Ramos (cell line): ENCODE measurements at regions not wholly inside any gene's neighbourhood (a gene's known extent, or its start where the extent isn't known, plus 50 kb on each side); places are given as distances from the start of the nearest gene placed in this dataset.

Source experiments
- in situ Hi-C: fragments of 300-500 bp; cut with MboI; formaldehyde crosslinking; loops from one replicate; pipeline ENCODE4 v1.14.3; 2022; ENCODE audit warnings: low sequenced_read_pairs; ENCODE audit not compliant: unreplicated experiment

- in situ Hi-C loops: loop anchor here (25.0 kb wide), 1 partner anchor 729 kb away; no protein-coding TSS in a partner anchor
Measured at GRCh38 chr2:144683107-144683753, 163.3 kb upstream of the ZEB2 start.

- in situ Hi-C loops: loop anchor here (25.0 kb wide), 1 partner anchor 730 kb away; no protein-coding TSS in a partner anchor
Measured at GRCh38 chr2:144682248-144682647, 162.3 kb upstream of the ZEB2 start.

- in situ Hi-C loops: loop anchor here (25.0 kb wide), 1 partner anchor 731 kb away; no protein-coding TSS in a partner anchor
Measured at GRCh38 chr2:144681389-144681788, 161.5 kb upstream of the ZEB2 start.

GRCh38 chr2:144679942-144680341 lies 160.0 kb upstream of the ZEB2 start:
- in situ Hi-C loops: loop anchor here (25.0 kb wide), 1 partner anchor 732 kb away; no protein-coding TSS in a partner anchor

- in situ Hi-C loops: loop anchor here (25.0 kb wide), 1 partner anchor 734 kb away; no protein-coding TSS in a partner anchor
Measured at GRCh38 chr2:144678736-144679135, 158.8 kb upstream of the ZEB2 start.

- in situ Hi-C loops: loop anchor here (25.0 kb wide), 1 partner anchor 737 kb away; no protein-coding TSS in a partner anchor
Measured at GRCh38 chr2:144675731-144676130, 155.8 kb upstream of the ZEB2 start.

- in situ Hi-C loops: loop anchor here (25.0 kb wide), 1 partner anchor 737 kb away; no protein-coding TSS in a partner anchor
Measured at GRCh38 chr2:144675331-144675730, 155.4 kb upstream of the ZEB2 start.

- in situ Hi-C loops: no loop called here
Measured at GRCh38 chr2:144674071-144674470, 154.2 kb upstream of the ZEB2 start.

- in situ Hi-C loops: no loop called here
Measured at GRCh38 chr2:144673456-144673855, 153.5 kb upstream of the ZEB2 start.

GRCh38 chr2:144671695-144672455 lies 152.0 kb upstream of the ZEB2 start:
- in situ Hi-C loops: no loop called here

GRCh38 chr2:144670738-144671137 lies 150.8 kb upstream of the ZEB2 start:
- in situ Hi-C loops: no loop called here

- in situ Hi-C loops: no loop called here
Measured at GRCh38 chr2:144670080-144670479, 150.2 kb upstream of the ZEB2 start.

GRCh38 chr2:144669196-144669987 lies 149.5 kb upstream of the ZEB2 start:
- in situ Hi-C loops: no loop called here

- in situ Hi-C loops: no loop called here
Measured at GRCh38 chr2:144668493-144669110, 148.7 kb upstream of the ZEB2 start.

- in situ Hi-C loops: no loop called here
Measured at GRCh38 chr2:144666032-144666431, 146.1 kb upstream of the ZEB2 start.

GRCh38 chr2:144663207-144663606 lies 143.3 kb upstream of the ZEB2 start:
- in situ Hi-C loops: no loop called here

- in situ Hi-C loops: no loop called here
Measured at GRCh38 chr2:144660518-144661316, 140.8 kb upstream of the ZEB2 start.

- in situ Hi-C loops: no loop called here
Measured at GRCh38 chr2:144659731-144660275, 139.9 kb upstream of the ZEB2 start.

- in situ Hi-C loops: no loop called here
Measured at GRCh38 chr2:144654523-144654922, 134.6 kb upstream of the ZEB2 start.
